ENCODE measurements at regions not wholly inside any gene's neighbourhood (a gene's known extent, or its start where the extent isn't known, plus 50 kb on each side); places are given as distances from the start of the nearest gene placed in this dataset.

DNA sequence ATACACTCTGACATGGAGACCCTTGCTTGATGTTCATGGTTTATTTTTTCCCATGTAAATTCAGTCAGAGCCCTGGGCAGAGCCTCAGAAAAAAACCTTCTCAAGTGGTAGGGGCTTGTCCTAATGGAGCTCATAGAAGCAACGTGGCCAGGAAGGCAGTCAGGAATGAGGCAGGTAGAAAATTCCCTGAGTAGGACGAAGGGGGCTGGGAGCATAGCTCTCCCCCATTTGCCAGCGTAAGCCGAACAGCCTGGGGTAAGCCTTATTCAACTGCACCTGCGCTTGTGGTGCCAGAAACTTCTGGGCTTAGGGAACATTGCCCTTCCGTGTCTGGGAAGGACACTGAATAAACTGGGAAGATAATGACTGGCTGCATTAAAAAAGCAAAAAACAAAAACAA is 238.5 kb upstream of the ROPN1 start:
- TF ChIP-seq, protein P1, sequence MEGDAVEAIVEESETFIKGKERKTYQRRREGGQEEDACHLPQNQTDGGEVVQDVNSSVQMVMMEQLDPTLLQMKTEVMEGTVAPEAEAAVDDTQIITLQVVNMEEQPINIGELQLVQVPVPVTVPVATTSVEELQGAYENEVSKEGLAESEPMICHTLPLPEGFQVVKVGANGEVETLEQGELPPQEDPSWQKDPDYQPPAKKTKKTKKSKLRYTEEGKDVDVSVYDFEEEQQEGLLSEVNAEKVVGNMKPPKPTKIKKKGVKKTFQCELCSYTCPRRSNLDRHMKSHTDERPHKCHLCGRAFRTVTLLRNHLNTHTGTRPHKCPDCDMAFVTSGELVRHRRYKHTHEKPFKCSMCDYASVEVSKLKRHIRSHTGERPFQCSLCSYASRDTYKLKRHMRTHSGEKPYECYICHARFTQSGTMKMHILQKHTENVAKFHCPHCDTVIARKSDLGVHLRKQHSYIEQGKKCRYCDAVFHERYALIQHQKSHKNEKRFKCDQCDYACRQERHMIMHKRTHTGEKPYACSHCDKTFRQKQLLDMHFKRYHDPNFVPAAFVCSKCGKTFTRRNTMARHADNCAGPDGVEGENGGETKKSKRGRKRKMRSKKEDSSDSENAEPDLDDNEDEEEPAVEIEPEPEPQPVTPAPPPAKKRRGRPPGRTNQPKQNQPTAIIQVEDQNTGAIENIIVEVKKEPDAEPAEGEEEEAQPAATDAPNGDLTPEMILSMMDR (IDR thresholded peaks at IDR 0.05; ENCODE audit: low read length) = no peak
- TF ChIP-seq EZH2 (IDR thresholded peaks at IDR 0.05; ENCODE audit: borderline replicate concordance, low read length) = no peak
